Ovary (tissue), 3 donors: ENCODE measurements at regions not wholly inside any gene's neighbourhood (a gene's known extent, or its start where the extent isn't known, plus 50 kb on each side); places are given as distances from the start of the nearest gene placed in this dataset.

Experiments used
- EP300 ChIP-seq: sonication (generic); formaldehyde crosslinking; IDR thresholded peaks from one replicate; pipeline ENCODE4 v1.6.1; 2017; ENCODE audit warnings: antibody characterized with exemption
- TF ChIP-seq, protein P1 (sequence below), 3 donors: fragments of 450-650 bp in 2 of 3; fragments of 200-600 bp in 1 of 3; IDR thresholded peaks; one replicate each; pipeline versions ENCODE4 v1.5.1 to v1.8.0; 2016 to 2022; ENCODE audit warnings: antibody characterized with exemption in 3 of 3, mild to moderate bottlenecking in 1 of 3
- donor health status: DM: no; HTN: no; CAD: no.

DNA sequence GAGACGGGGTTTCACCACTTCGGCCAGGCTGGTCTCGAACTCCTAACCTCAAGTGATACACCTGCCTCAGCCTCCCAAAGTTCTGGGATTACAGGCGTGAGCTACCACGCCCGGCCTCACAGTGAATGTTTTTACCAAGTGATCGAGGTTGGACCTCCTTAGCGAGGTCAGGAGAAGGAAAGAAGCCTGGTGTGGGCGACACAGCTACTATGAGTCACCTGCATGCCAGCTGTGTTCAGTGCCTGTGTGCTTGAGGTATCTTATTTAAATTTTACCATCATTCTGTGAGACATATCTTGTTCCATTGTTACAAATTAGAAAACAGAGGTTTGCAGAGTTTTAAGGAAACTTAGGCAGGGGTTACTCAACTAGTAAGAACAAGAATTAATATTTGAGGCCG is 174.8 kb upstream of the DYNLRB2 start:
- no peak for TF ChIP-seq EP300
- TF ChIP-seq, protein P1, sequence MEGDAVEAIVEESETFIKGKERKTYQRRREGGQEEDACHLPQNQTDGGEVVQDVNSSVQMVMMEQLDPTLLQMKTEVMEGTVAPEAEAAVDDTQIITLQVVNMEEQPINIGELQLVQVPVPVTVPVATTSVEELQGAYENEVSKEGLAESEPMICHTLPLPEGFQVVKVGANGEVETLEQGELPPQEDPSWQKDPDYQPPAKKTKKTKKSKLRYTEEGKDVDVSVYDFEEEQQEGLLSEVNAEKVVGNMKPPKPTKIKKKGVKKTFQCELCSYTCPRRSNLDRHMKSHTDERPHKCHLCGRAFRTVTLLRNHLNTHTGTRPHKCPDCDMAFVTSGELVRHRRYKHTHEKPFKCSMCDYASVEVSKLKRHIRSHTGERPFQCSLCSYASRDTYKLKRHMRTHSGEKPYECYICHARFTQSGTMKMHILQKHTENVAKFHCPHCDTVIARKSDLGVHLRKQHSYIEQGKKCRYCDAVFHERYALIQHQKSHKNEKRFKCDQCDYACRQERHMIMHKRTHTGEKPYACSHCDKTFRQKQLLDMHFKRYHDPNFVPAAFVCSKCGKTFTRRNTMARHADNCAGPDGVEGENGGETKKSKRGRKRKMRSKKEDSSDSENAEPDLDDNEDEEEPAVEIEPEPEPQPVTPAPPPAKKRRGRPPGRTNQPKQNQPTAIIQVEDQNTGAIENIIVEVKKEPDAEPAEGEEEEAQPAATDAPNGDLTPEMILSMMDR (IDR thresholded peaks at IDR 0.05) = no peak
